Parathyroid adenoma (tissue), 2 donors: ENCODE measurements at regions not wholly inside any gene's neighbourhood (a gene's known extent, or its start where the extent isn't known, plus 50 kb on each side); places are given as distances from the start of the nearest gene placed in this dataset.

Experiments
- H2AFZ ChIP-seq: fragments of 300-600 bp; sonication (generic); one replicate; pipeline ENCODE4 v1.7.0; 2017; ENCODE audit warnings: antibody characterized with exemption, mild to moderate bottlenecking
- H3K27ac ChIP-seq: fragments of 300-600 bp; sonication (generic); one replicate; pipeline ENCODE4 v1.7.0; 2017
- H3K27me3 ChIP-seq: fragments of 300-600 bp; sonication (generic); one replicate; pipeline ENCODE4 v1.7.0; 2017; ENCODE audit warnings: low read length; ENCODE audit not compliant: control insufficient read depth, insufficient read depth
- H3K36me3 ChIP-seq: fragments of 300-600 bp; sonication (generic); one replicate; pipeline ENCODE4 v1.7.0; 2017; ENCODE audit warnings: low read length; ENCODE audit not compliant: control insufficient read depth, insufficient read depth
- H3K4me1 ChIP-seq: fragments of 300-600 bp; sonication (generic); one replicate; pipeline ENCODE4 v1.7.0; 2017; ENCODE audit warnings: control low read depth
- H3K4me2 ChIP-seq: fragments of 300-600 bp; sonication (generic); one replicate; pipeline ENCODE4 v1.7.0; 2017; ENCODE audit warnings: low read length
- H3K4me3 ChIP-seq: fragments of 300-600 bp; sonication (generic); one replicate; pipeline ENCODE4 v1.7.0; 2017; ENCODE audit warnings: low read depth, low read length
- H3K79me2 ChIP-seq: fragments of 300-600 bp; sonication (generic); one replicate; pipeline ENCODE4 v1.7.0; 2017; ENCODE audit warnings: control low read depth
- H3K9ac ChIP-seq: fragments of 300-600 bp; sonication (generic); one replicate; pipeline ENCODE4 v1.7.0; 2017; ENCODE audit warnings: mild to moderate bottlenecking
- H3K9me3 ChIP-seq: fragments of 300-600 bp; sonication (generic); one replicate; pipeline ENCODE4 v1.7.0; 2017; ENCODE audit warnings: low read length; ENCODE audit not compliant: control insufficient read depth
- TF ChIP-seq, protein P1 (sequence below): fragments of 300-600 bp; sonication (generic); IDR thresholded peaks from one replicate; pipeline ENCODE4 v1.7.0; 2017; ENCODE audit warnings: antibody characterized with exemption, mild to moderate bottlenecking
- donor health status: primary hyperparathyroidism.

DNA sequence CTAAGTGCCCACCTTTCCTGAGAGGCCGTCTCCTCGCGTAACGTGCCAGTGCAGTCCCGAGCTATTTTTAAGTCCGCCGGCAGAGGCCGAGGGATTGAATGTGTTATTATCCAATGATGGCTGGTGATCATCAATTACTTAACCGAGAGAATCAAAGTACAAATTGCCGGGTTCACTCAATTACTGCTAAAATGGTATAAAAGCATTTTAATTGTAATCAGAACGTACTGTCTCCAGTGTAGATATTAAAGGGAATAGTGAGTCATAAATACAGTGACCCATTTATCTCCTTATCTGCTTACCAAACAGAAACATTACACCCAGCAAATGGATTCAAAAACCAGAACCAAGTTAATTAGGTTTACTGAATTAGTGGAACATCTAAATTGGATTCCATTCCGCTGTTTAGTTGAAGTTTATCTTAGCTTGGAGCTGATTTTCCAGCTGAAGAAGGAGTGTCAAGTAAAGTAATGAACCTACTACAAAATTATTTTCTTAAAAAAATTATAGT is 334.9 kb downstream of the BRD1 start:
- Histone ChIP-seq H3K4me2 (no peak overlapping the region), H3K27ac (no peak overlapping the region), H3K27me3 (no peaks in the 10 kb centered on the region), H2AFZ (no peak overlapping the region), H3K4me1 (no peaks in the 10 kb centered on the region), H3K9me3 (no peaks in the 10 kb centered on the region), H3K9ac (no peak overlapping the region), H3K36me3 (no peaks in the 10 kb centered on the region), H3K79me2 (no peaks in the 10 kb centered on the region), H3K4me3 (no peak overlapping the region)
- TF ChIP-seq, protein P1, sequence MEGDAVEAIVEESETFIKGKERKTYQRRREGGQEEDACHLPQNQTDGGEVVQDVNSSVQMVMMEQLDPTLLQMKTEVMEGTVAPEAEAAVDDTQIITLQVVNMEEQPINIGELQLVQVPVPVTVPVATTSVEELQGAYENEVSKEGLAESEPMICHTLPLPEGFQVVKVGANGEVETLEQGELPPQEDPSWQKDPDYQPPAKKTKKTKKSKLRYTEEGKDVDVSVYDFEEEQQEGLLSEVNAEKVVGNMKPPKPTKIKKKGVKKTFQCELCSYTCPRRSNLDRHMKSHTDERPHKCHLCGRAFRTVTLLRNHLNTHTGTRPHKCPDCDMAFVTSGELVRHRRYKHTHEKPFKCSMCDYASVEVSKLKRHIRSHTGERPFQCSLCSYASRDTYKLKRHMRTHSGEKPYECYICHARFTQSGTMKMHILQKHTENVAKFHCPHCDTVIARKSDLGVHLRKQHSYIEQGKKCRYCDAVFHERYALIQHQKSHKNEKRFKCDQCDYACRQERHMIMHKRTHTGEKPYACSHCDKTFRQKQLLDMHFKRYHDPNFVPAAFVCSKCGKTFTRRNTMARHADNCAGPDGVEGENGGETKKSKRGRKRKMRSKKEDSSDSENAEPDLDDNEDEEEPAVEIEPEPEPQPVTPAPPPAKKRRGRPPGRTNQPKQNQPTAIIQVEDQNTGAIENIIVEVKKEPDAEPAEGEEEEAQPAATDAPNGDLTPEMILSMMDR, result no peak

DNA sequence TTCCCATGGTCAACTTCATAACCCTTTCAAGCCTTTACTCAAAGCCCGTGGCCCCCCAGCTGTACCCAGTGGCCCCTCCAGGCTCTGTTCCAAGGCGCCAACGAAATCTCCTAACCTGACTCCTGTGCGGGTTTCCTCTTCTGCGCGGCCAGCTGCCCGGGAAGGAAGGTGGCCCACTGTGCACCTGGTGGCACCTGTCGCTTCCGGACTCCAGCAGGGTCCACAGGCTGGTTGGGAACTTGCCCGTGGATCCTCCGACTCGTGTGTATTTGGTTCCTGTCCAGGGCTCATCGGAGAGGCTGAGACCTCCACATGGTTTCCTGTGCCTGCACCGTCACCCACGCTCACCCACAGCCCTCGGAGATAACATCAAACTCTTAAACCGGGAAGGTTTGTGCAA is 335.4 kb downstream of the BRD1 start:
- no peaks in the 10 kb centered on the region for H3K4me1 ChIP-seq
- no peak overlapping the region for H3K4me2 ChIP-seq
- H3K27ac ChIP-seq, result no peak overlapping the region
- TF ChIP-seq, protein P1, result no peak
- H3K9ac ChIP-seq, result no peak overlapping the region
- H3K27me3 ChIP-seq, result no peaks in the 10 kb centered on the region
- H3K79me2 ChIP-seq, result no peaks in the 10 kb centered on the region
- H3K9me3 ChIP-seq, result no peaks in the 10 kb centered on the region
- no peak overlapping the region for H3K4me3 ChIP-seq
- no peaks in the 10 kb centered on the region for H3K36me3 ChIP-seq
- no peak overlapping the region for H2AFZ ChIP-seq

DNA sequence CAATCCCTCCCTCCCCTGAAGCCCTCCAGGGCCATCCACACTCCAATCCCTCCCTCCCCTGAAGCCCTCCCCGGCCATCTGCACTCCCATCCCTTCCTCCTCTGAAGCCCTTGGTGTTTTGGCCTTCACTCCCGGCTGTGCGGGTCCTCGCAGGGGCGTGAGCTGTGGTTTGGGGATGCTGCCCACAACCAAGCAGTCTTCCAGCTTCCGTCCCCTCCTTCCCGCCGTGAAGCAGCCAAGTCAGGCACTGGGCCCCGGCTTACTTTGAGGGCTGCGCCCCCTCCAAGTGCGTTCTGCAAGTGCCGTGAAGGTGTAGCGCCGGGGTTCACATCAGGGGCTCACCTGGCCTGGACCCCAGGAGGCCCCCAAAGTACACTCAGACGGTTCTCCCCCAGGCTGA is 335.9 kb downstream of the BRD1 start:
- Histone ChIP-seq H3K9ac (no peak overlapping the region), H3K9me3 (no peaks in the 10 kb centered on the region), H3K27me3 (no peaks in the 10 kb centered on the region), H3K4me1 (no peaks in the 10 kb centered on the region), H3K27ac (no peak overlapping the region), H2AFZ (no peak overlapping the region), H3K79me2 (no peaks in the 10 kb centered on the region), H3K36me3 (no peaks in the 10 kb centered on the region), H3K4me2 (no peak overlapping the region), H3K4me3 (no peak overlapping the region)
- TF ChIP-seq, protein P1, result no peak

DNA sequence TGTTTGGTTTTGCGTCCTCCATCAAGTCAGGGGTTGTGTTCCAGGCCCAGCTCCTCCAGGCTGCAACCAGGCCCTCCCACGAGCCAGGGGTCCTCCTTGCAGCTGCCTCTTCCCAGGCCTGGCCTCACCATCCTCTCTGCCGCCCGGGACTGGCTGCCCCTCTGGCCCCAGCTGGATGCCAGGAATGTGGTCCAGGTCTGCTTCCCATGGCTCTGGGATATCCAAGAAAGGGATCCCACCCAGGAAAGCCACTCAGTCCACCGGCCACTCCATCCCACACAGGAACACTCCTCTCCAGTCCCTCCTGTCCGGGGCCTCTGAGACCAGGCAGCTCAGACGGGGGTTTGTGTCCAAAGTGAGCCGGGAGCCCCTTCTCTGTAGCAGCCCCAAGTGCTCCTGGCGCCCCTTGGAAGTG is 336.4 kb downstream of the BRD1 start:
- Histone ChIP-seq H3K79me2 (no peaks in the 10 kb centered on the region), H2AFZ (no peak overlapping the region), H3K9ac (no peak overlapping the region), H3K4me2 (no peak overlapping the region), H3K27me3 (no peaks in the 10 kb centered on the region), H3K27ac (no peak overlapping the region), H3K4me3 (no peak overlapping the region), H3K9me3 (no peaks in the 10 kb centered on the region), H3K4me1 (no peaks in the 10 kb centered on the region), H3K36me3 (no peaks in the 10 kb centered on the region)
- TF ChIP-seq, protein P1, result no peak

DNA sequence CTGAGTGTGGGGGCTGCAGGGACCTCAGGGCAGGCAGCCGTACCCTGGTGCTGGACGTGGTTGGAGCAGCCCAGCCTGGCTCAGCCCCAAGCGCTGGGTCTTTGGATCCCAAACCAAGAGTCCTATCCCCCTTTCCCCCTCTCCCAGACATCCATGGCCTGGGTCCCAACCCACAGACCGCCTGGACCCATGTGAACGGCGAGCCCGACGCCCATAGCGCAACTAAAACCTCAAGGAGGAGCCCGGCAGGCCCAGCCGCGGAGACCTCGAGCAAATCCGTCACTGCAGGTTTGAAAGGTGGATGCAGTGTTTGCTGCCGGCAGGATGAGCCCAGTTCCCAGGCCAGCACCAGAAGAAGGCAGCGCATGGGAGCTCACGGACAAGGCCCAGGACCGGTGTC is 337.0 kb downstream of the BRD1 start:
- Histone ChIP-seq H3K27ac (no peak overlapping the region), H3K4me2 (no peak overlapping the region), H3K4me1 (no peaks in the 10 kb centered on the region), H3K9ac (no peak overlapping the region), H3K4me3 (no peak overlapping the region), H2AFZ (no peak overlapping the region), H3K27me3 (no peaks in the 10 kb centered on the region), H3K79me2 (no peaks in the 10 kb centered on the region), H3K9me3 (no peaks in the 10 kb centered on the region), H3K36me3 (no peaks in the 10 kb centered on the region)
- TF ChIP-seq, protein P1, result no peak
